ENCODE measurements at regions not wholly inside any gene's neighbourhood (a gene's known extent, or its start where the extent isn't known, plus 50 kb on each side); places are given as distances from the start of the nearest gene placed in this dataset.

- Histone ChIP-seq H3K4me1 (ENCODE audit: insufficient read depth) (no peaks in the 10 kb centered on the region), H3K27ac (ENCODE audit: low read depth) (no peak overlapping the region), H2AFZ (no peak overlapping the region), H3F3A (replicated peaks; ENCODE audit: low read depth) (no peaks in the 10 kb centered on the region), H3K79me2 (replicated peaks; ENCODE audit: insufficient read depth) (no peaks in the 10 kb centered on the region), H3K9me2 (ENCODE audit: insufficient read depth) (no peaks in the 10 kb centered on the region), H3K4me2 (no peak overlapping the region), H3K36me3 (ENCODE audit: insufficient read depth) (no peaks in the 10 kb centered on the region), H4K20me1 (replicated peaks; ENCODE audit: insufficient read depth) (no peaks in the 10 kb centered on the region; the same call in 1 of the 2 replicates), H3K27me3 (ENCODE audit: insufficient read depth) (no peaks in the 10 kb centered on the region), H3K4me3 (no peak overlapping the region)
- DNase-seq (ENCODE audit: low spot score) (no peak), ATAC-seq (no peak)
- no peak overlapping the region for H3K4me3 Mint-ChIP-seq
- H3K9me3 Mint-ChIP-seq = no peaks in the 10 kb centered on the region
- H3K27ac Mint-ChIP-seq = no peak overlapping the region
- no peaks in the 10 kb centered on the region for H3K36me3 Mint-ChIP-seq (ENCODE audit: low read depth)
- H3K4me1 Mint-ChIP-seq = peaks cover 10% of the 10 kb centered on the region
- TF ChIP-seq STAT1 (IDR thresholded peaks at IDR 0.05; ENCODE audit: unreplicated experiment) (no peak), POLR2AphosphoS5 (IDR thresholded peaks at IDR 0.05; ENCODE audit: low read depth) (no peak), JUNB (IDR thresholded peaks at IDR 0.05; ENCODE audit: unreplicated experiment) (no peak), CREB1 (CRISPR knock-in tag; IDR thresholded peaks at IDR 0.05; ENCODE audit: low read depth) (no peak), EZH2phosphoT487 (IDR thresholded peaks at IDR 0.05; ENCODE audit: unreplicated experiment) (no peak), REST (IDR thresholded peaks at IDR 0.05; ENCODE audit: unreplicated experiment) (no peak), EZH2 (IDR thresholded peaks at IDR 0.05; ENCODE audit: low read depth, unreplicated experiment) (no peak), ZNF331 (CRISPR knock-in tag; IDR thresholded peaks at IDR 0.05; ENCODE audit: low read depth) (no peak), ETS1 (IDR thresholded peaks at IDR 0.05) (no peak), CTCF (conservative IDR thresholded peaks at IDR 0.05; ENCODE audit: low read depth in 2 of 2) (no peak), ZNF114 (CRISPR knock-in tag; IDR thresholded peaks at IDR 0.05) (no peak), NANOG (IDR thresholded peaks at IDR 0.05; ENCODE audit: borderline replicate concordance) (no peak)
- TF ChIP-seq, protein P1, sequence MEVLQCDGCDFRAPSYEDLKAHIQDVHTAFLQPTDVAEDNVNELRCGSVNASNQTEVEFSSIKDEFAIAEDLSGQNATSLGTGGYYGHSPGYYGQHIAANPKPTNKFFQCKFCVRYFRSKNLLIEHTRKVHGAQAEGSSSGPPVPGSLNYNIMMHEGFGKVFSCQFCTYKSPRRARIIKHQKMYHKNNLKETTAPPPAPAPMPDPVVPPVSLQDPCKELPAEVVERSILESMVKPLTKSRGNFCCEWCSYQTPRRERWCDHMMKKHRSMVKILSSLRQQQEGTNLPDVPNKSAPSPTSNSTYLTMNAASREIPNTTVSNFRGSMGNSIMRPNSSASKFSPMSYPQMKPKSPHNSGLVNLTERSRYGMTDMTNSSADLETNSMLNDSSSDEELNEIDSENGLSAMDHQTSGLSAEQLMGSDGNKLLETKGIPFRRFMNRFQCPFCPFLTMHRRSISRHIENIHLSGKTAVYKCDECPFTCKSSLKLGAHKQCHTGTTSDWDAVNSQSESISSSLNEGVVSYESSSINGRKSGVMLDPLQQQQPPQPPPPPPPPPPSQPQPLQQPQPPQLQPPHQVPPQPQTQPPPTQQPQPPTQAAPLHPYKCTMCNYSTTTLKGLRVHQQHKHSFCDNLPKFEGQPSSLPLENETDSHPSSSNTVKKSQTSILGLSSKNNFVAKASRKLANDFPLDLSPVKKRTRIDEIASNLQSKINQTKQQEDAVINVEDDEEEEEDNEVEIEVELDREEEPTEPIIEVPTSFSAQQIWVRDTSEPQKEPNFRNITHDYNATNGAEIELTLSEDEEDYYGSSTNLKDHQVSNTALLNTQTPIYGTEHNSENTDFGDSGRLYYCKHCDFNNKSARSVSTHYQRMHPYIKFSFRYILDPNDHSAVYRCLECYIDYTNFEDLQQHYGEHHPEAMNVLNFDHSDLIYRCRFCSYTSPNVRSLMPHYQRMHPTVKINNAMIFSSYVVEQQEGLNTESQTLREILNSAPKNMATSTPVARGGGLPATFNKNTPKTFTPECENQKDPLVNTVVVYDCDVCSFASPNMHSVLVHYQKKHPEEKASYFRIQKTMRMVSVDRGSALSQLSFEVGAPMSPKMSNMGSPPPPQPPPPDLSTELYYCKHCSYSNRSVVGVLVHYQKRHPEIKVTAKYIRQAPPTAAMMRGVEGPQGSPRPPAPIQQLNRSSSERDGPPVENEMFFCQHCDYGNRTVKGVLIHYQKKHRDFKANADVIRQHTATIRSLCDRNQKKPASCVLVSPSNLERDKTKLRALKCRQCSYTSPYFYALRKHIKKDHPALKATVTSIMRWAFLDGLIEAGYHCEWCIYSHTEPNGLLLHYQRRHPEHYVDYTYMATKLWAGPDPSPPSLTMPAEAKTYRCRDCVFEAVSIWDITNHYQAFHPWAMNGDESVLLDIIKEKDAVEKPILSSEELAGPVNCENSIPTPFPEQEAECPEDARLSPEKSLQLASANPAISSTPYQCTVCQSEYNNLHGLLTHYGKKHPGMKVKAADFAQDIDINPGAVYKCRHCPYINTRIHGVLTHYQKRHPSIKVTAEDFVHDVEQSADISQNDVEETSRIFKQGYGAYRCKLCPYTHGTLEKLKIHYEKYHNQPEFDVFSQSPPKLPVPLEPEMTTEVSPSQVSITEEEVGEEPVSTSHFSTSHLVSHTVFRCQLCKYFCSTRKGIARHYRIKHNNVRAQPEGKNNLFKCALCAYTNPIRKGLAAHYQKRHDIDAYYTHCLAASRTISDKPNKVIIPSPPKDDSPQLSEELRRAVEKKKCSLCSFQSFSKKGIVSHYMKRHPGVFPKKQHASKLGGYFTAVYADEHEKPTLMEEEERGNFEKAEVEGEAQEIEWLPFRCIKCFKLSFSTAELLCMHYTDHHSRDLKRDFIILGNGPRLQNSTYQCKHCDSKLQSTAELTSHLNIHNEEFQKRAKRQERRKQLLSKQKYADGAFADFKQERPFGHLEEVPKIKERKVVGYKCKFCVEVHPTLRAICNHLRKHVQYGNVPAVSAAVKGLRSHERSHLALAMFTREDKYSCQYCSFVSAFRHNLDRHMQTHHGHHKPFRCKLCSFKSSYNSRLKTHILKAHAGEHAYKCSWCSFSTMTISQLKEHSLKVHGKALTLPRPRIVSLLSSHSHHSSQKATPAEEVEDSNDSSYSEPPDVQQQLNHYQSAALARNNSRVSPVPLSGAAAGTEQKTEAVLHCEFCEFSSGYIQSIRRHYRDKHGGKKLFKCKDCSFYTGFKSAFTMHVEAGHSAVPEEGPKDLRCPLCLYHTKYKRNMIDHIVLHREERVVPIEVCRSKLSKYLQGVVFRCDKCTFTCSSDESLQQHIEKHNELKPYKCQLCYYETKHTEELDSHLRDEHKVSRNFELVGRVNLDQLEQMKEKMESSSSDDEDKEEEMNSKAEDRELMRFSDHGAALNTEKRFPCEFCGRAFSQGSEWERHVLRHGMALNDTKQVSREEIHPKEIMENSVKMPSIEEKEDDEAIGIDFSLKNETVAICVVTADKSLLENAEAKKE (CRISPR knock-in tag; IDR thresholded peaks at IDR 0.05) = no peak
- H3K27me3 Mint-ChIP-seq (ENCODE audit: insufficient read depth, low read depth, poor library complexity) = peaks cover 2% of the 10 kb centered on the region
These were observed 170.7 kb upstream of the MYL2 start for GRCh38 chr12:111091051-111091450.
